GM12874 (cell line): ENCODE measurements at regions not wholly inside any gene's neighbourhood (a gene's known extent, or its start where the extent isn't known, plus 50 kb on each side); places are given as distances from the start of the nearest gene placed in this dataset.

ENCODE experiments used
- CTCF ChIP-seq: IDR thresholded peaks from 2 replicates; pipeline ENCODE4 v1.5.1; 2011; ENCODE audit warnings: low read depth, mild to moderate bottlenecking, control low read depth, low read length, moderate library complexity; ENCODE audit not compliant: insufficient read depth

DNA sequence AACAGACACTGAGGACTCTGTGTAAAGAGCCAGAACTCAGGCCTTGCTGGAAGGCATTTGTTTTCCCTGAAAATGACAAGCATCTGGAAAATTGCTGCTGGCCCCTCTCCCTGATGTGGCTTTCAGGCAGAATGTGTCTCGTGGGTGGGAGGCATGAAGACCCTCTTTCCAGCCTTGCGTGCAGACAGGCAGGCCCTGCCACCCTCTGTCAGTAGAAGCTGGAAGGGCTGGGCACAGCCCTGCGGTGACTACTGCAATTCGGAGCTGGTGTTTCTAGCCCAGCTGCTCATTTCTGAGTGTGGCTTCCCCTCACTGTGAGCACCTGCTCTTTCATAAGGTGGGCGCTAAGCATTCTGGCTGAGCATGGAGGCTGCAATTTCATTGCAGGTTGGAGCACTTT is 349.9 kb downstream of the PTPRU start:
- TF ChIP-seq CTCF = no peak

- TF ChIP-seq CTCF = no peak
Measured at GRCh38 chr1:29585656-29586055, 349.3 kb downstream of the PTPRU start.

DNA sequence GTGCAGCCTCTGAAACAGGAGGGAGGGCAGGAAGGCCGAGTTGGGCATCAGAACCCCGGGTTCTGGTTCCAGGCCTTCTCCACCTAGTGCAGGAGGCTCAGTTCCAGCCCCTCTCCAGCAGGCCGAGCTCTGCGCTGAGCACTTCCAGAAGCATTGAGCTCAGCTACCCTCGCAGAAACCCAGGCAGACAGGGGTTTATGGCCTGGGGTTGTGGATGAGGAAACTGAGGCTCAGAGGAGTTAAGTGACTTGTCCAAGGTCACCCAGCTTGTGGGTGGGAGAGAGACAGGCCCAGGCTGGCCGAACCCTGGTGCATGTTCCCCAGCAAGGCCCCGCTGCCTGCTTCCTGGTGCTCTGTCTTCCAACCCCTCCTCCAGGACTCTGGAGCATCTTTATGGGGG is 348.9 kb downstream of the PTPRU start:
- TF ChIP-seq CTCF = no peak

- TF ChIP-seq CTCF = no peak
Measured at GRCh38 chr1:29584776-29585175, 348.5 kb downstream of the PTPRU start.

DNA sequence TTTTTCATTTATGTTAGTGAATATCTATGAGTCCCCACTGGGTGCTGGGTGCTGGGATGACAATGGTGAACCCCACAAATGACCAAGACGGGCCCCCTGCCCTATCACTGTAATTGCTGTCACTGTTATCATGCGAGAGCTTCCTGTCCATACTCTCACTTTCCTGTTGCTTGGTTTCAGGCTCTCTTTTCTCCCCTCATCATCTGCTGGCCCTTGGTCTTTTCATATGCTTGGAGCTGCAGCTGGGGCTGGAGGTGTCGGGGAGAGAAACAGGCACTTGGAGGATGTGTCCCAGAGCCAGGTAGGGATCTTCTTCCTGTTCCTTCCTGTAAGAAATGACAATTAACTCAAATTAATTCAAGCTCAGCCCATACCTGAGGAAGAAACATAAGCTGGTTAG is 348.0 kb downstream of the PTPRU start:
- no peak for TF ChIP-seq CTCF

DNA sequence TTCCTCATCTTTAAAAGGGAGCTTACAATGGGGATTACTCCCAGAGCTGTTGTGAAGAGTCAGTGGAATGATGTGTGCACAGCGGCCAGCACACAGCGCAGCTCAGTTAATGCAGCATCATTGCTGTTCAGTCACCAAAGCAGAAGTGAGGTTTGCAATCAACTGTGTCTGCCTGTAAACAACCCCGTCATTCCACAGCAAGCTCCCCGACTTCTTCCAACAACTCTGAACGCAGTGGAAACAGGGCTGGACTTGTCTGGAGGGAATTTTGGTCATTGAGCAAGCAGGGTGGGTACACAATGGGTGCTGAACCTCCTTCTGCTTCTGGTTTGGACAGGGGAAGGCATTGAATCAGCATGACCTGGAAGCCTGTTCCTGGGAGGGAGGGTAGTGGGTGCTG is 347.4 kb downstream of the PTPRU start:
- TF ChIP-seq CTCF = no peak

DNA sequence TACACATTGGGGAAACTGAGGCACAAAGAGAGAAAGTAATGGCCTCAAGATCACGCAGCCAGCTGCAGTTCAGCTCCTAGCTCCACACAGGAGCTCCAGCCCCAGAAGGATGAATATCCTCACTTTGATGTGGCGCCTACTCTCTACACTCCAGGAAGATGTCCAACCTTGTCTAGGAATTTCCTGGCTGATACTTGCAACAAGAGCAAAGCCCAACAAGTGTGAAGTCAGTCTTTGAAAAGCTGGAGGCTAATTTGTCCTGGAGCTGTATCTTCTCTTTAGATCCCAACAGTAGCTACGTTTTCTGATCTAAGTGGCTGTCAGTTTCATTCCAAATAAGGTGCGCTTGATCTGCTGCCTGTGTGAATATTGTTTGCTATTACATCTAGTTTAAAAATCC is 344.9 kb downstream of the PTPRU start:
- TF ChIP-seq CTCF = no peak
